K562 (cell line): ENCODE measurements at regions not wholly inside any gene's neighbourhood (a gene's known extent, or its start where the extent isn't known, plus 50 kb on each side); places are given as distances from the start of the nearest gene placed in this dataset.
A peak's percentile ranks its signal among the peaks of the same experiment; 100 is the strongest.

ENCODE experiments used
- ATAC-seq: fragments of 200-7000 bp; cut with Tn5 transposase; 3 replicates; pipeline ENCODE4 v1.9.1; 2020; ENCODE audit warnings: moderate library complexity
- BruUV-seq: library from RNA; stranded (reverse); fragments of 400-500 nt; replicated peaks from 2 replicates; lab custom pipeline; 2021; lab: Mats Ljungman, UMichigan
- CTCF ChIA-PET: fragments of 300-600 bp; formaldehyde crosslinking; extraction: SDS; loops from one replicate; lab custom pipeline; 2021; ENCODE audit warnings: low intra/inter-chr PET ratio; lab: Yijun Ruan, JAX
- POLR2A ChIA-PET: fragments of 300-600, 350-650 bp; sonication (Branson Sonifier 250); formaldehyde crosslinking; extraction: SDS; loops from one replicate; lab custom pipeline; 2021; ENCODE audit warnings: antibody characterized with exemption, inconsistent platforms; lab: Yijun Ruan, JAX
- DNase-seq, 4 experiments: peaks; one replicate each; pipeline versions ENCODE4 v3.0.0 to v3.0.0-alpha.2; 2011 to 2018; ENCODE audit warnings: low spot score in 3 of 4, mixed read lengths in 3 of 4; ENCODE audit errors: extremely low read depth in 1 of 4
- FAIRE-seq: peaks from 2 replicates; lab custom pipeline; 2011; peaks lifted over from hg19 to GRCh38; lab: Jason Lieb, UNC
- H2AFZ ChIP-seq: 2 replicates; pipeline ENCODE4 v1.6.0; 2011; ENCODE audit warnings: low read depth, low read length, control low read depth, inconsistent platforms
- H3K27ac ChIP-seq: fragments of 200-600 bp; 3 replicates; pipeline ENCODE4 v1.8.0; 2011; ENCODE audit warnings: low read depth, mild to moderate bottlenecking, control low read depth, inconsistent platforms, low read length, moderate library complexity, mixed read lengths; ENCODE audit errors: extremely low read depth
- H3K27me3 ChIP-seq, 2 experiments: fragments of 300-600 bp in 1 of 2; 2 replicates in 1 of 2; 3 replicates in 1 of 2; pipeline versions ENCODE4 v1.6.0 to v1.8.0; 2011; ENCODE audit warnings: inconsistent platforms in 2 of 2, low read length in 2 of 2, mild to moderate bottlenecking in 1 of 2, mixed read lengths in 1 of 2, moderate library complexity in 1 of 2; ENCODE audit not compliant: control insufficient read depth in 2 of 2, insufficient read depth in 2 of 2
- H3K36me3 ChIP-seq: fragments of 300-600 bp; 3 replicates; pipeline ENCODE4 v1.8.0; 2011; ENCODE audit warnings: mild to moderate bottlenecking, low read length, inconsistent platforms; ENCODE audit not compliant: control insufficient read depth, insufficient read depth
- H3K4me1 ChIP-seq, 2 experiments: fragments of 200-600 bp in 1 of 2; replicated peaks in 1 of 2; 2 replicates in 1 of 2; 3 replicates in 1 of 2; pipeline versions ENCODE4 v1.5.1 to v1.8.0; 2011; ENCODE audit warnings: inconsistent platforms in 2 of 2, low read length in 2 of 2, mild to moderate bottlenecking in 1 of 2, mixed read lengths in 1 of 2, moderate library complexity in 1 of 2; ENCODE audit not compliant: control insufficient read depth in 2 of 2, insufficient read depth in 2 of 2
- H3K4me2 ChIP-seq: 2 replicates; pipeline ENCODE4 v1.6.1; 2011; ENCODE audit warnings: low read length, control low read depth, inconsistent platforms, mixed read lengths; ENCODE audit not compliant: insufficient read depth
- H3K4me3 ChIP-seq: fragments of 200-600 bp; sonication (generic), shearing (Covaris generic); 2 replicates; pipeline ENCODE4 v1.5.1; 2016; ENCODE audit warnings: control low read depth, inconsistent platforms
- H3K79me2 ChIP-seq: fragments of 200-600 bp; 3 replicates; pipeline ENCODE4 v1.8.0; 2011; ENCODE audit warnings: low read length, inconsistent platforms; ENCODE audit not compliant: control insufficient read depth, insufficient read depth
- H3K9ac ChIP-seq, 2 experiments: 2 replicates each; pipeline versions ENCODE4 v1.6.0 to v1.6.1; 2011; ENCODE audit warnings: low read depth in 2 of 2, low read length in 2 of 2, control low read depth in 1 of 2, inconsistent platforms in 1 of 2, mild to moderate bottlenecking in 1 of 2, mixed read lengths in 1 of 2; ENCODE audit not compliant: insufficient read depth in 1 of 2
- H3K9me1 ChIP-seq: one replicate; pipeline ENCODE4 v1.6.0; 2011; ENCODE audit warnings: inconsistent platforms, mild to moderate bottlenecking, low read length, moderate library complexity; ENCODE audit not compliant: control insufficient read depth, insufficient read depth
- H3K9me3 ChIP-seq: replicated peaks from 2 replicates; pipeline ENCODE4 v1.5.1; 2011; ENCODE audit warnings: low read depth, low read length, inconsistent platforms; ENCODE audit not compliant: control insufficient read depth, insufficient read depth
- H4K20me1 ChIP-seq: replicated peaks from 2 replicates; pipeline ENCODE4 v1.6.1; 2011; ENCODE audit warnings: low read length, inconsistent platforms, mixed read lengths; ENCODE audit not compliant: control insufficient read depth, insufficient read depth
- ARID1B ChIP-seq: fragments of 450-650 bp; IDR thresholded peaks from 2 replicates; pipeline ENCODE4 v1.6.1; 2016; ENCODE audit warnings: antibody characterized with exemption, mild to moderate bottlenecking, inconsistent platforms
- CTCF ChIP-seq, 3 experiments: IDR thresholded peaks in 2 of 3; conservative IDR thresholded peaks in 1 of 3; 2 replicates each; pipeline ENCODE4 v1.5.1; 2011 to 2012; ENCODE audit warnings: low read length in 3 of 3, mild to moderate bottlenecking in 3 of 3, control low read depth in 2 of 3, improper control_type of control experiment in 1 of 3, inconsistent platforms in 1 of 3, low read depth in 1 of 3, mixed read lengths in 1 of 3, moderate library complexity in 1 of 3; ENCODE audit not compliant: insufficient read depth in 2 of 3
- FIP1L1 ChIP-seq: fragments of 200-400 bp; formaldehyde crosslinking; IDR thresholded peaks from 2 replicates; pipeline ENCODE4 v1.6.1; 2018; ENCODE audit warnings: mild to moderate bottlenecking, low read depth, low read length; ENCODE audit not compliant: poor library complexity, severe bottlenecking
- MAFG ChIP-seq: fragments of 450-650 bp; conservative IDR thresholded peaks from 2 replicates; pipeline ENCODE4 v1.6.1; 2016; ENCODE audit warnings: missing genetic modification characterization, missing compliant biosample characterization
- PBX2 ChIP-seq, 2 experiments: IDR thresholded peaks in 1 of 2; conservative IDR thresholded peaks in 1 of 2; 2 replicates each; pipeline ENCODE4 v1.6.1; 2016; ENCODE audit warnings: low read depth in 2 of 2, mild to moderate bottlenecking in 1 of 2, missing compliant biosample characterization in 1 of 2, missing genetic modification characterization in 1 of 2, moderate library complexity in 1 of 2
- STAT5A ChIP-seq: IDR thresholded peaks from 2 replicates; pipeline ENCODE4 v1.6.1; 2012; ENCODE audit warnings: low read length, inconsistent platforms, borderline replicate concordance
- THRA ChIP-seq: fragments of 450-650 bp; IDR thresholded peaks from 2 replicates; pipeline ENCODE4 v1.6.1; 2017; ENCODE audit warnings: mild to moderate bottlenecking, moderate library complexity
- ZNF347 ChIP-seq: fragments of 450-650 bp; formaldehyde crosslinking; IDR thresholded peaks from 2 replicates; pipeline ENCODE4 v1.4.0; 2020; ENCODE audit warnings: low read depth, mild to moderate bottlenecking, moderate library complexity
- ZNF589 ChIP-seq: fragments of 200-800 bp; sonication (Bioruptor generic); IDR thresholded peaks from 2 replicates; pipeline ENCODE4 v1.6.1; 2016; ENCODE audit warnings: low read depth, missing genetic modification characterization, missing compliant biosample characterization
- ZNF668 ChIP-seq: fragments of 250-450 bp; sonication (Bioruptor Pico); IDR thresholded peaks from 2 replicates; pipeline ENCODE4 v1.8.0; 2022; ENCODE audit warnings: mild to moderate bottlenecking, inconsistent platforms
- WGBS: fragments of 100-300 bp; shearing (Covaris generic); methylation state at CpG from one replicate; pipeline ENCODE4 v1.1.6; 2016; ENCODE audit warnings: low coverage, mixed read lengths; ENCODE audit not compliant: insufficient coverage; ENCODE audit errors: missing lambda C conversion rate; 5-methylcytosine and 5-hydroxymethylcytosine counted together
- in situ Hi-C: fragments of 300-500 bp; cut with MboI; formaldehyde crosslinking; loops from 4 replicates; pipeline ENCODE4 v1.15.0; 2018; ENCODE audit warnings: inconsistent platforms, mixed read lengths
- intact Hi-C: fragments of 100-400 bp; cut with micrococcal nuclease; formaldehyde crosslinking; loops from 2 replicates; pipeline ENCODE4 v1.14.2; 2022

- TF ChIP-seq MAFG (0 out of 2 replicates have a peak, but pooled peaks have one; percentile 9), CTCF (IDR thresholded peaks at IDR 0.05 in 2 of 3, conservative IDR thresholded peaks at IDR 0.05 in 1 of 3; ENCODE audit: insufficient read depth in 2 of 3, low read depth in 1 of 3, low read length in 3 of 3) (no peak), ZNF668 (no peak), FIP1L1 (no peak)
- ChIA-PET POLR2A (no interaction called here), CTCF (no interaction called here)
- intact Hi-C loops, result no loop called here
- no peaks in the 10 kb centered on the region for H3K9me3 ChIP-seq
- no peak overlapping the region for H3K4me2 ChIP-seq
- no peaks in the 10 kb centered on the region for H3K4me1 ChIP-seq
- no peaks in the 10 kb centered on the region for H3K79me2 ChIP-seq
- no peaks in the 10 kb centered on the region for H3K36me3 ChIP-seq
- FAIRE-seq (no peak), ATAC-seq (no peak), DNase-seq (no peak)
- H3K9ac ChIP-seq, result no peak overlapping the region
- H4K20me1 ChIP-seq, result no peaks in the 10 kb centered on the region
- 2% methylated on average over 4 of the region's 4 CpGs for WGBS
- H3K9me1 ChIP-seq, result no peaks in the 10 kb centered on the region
- H2AFZ ChIP-seq, result no peak overlapping the region
- H3K27me3 ChIP-seq, result 0 out of 5 replicates have a peak, but pooled peaks cover 0 to 3% of the 10 kb centered on the region in 2 experiments
- in situ Hi-C loops, result no loop called here
- no peak overlapping the region for H3K4me3 ChIP-seq
- no peak overlapping the region for H3K27ac ChIP-seq
- no TSS peak for BruUV-seq
These were observed 315.1 kb downstream of the UBE3D start for GRCh38 chr6:82750556-82750955.

GRCh38 chr6:82751718-82752117 lies 313.9 kb downstream of the UBE3D start:
- Histone ChIP-seq H3K4me2 (no peak overlapping the region), H3K9ac (no peak overlapping the region), H3K9me1 (no peaks in the 10 kb centered on the region), H3K79me2 (no peaks in the 10 kb centered on the region), H3K4me3 (no peak overlapping the region), H3K9me3 (no peaks in the 10 kb centered on the region), H3K27ac (no peak overlapping the region), H4K20me1 (no peaks in the 10 kb centered on the region), H3K4me1 (no peaks in the 10 kb centered on the region), H2AFZ (no peak overlapping the region), H3K36me3 (no peaks in the 10 kb centered on the region), H3K27me3 (no peaks in the 10 kb centered on the region)
- POLR2A ChIA-PET, result no interaction called here
- in situ Hi-C loops, result no loop called here
- no peak for DNase-seq
- CTCF ChIA-PET, result no interaction called here
- intact Hi-C loops, result no loop called here
- BruUV-seq, result no TSS peak
- no peak for FAIRE-seq
- ATAC-seq, result no peak
- TF ChIP-seq PBX2 (CRISPR knock-in tag; IDR thresholded peaks at IDR 0.05; ENCODE audit: low read depth) (no peak), PBX2 (tag; conservative IDR thresholded peaks at IDR 0.05; ENCODE audit: low read depth) (no peak), ARID1B (no peak), THRA (no peak), ZNF347 (no peak), STAT5A (no peak), ZNF589 (CRISPR knock-in tag) (no peak)
